Omental fat pad (tissue), 3 donors: ENCODE measurements at regions not wholly inside any gene's neighbourhood (a gene's known extent, or its start where the extent isn't known, plus 50 kb on each side); places are given as distances from the start of the nearest gene placed in this dataset.

ENCODE experiments used
- ATAC-seq: fragments of 150-250 bp; one replicate; pipeline ENCODE4 v1.9.1; 2016; ENCODE audit warnings: mild to moderate bottlenecking, moderate library complexity; ENCODE audit not compliant: low FRiP score
- DNase-seq: peaks from one replicate; pipeline ENCODE4 v3.0.0-alpha.2; 2019; ENCODE audit warnings: low spot score
- TF ChIP-seq, protein P1 (sequence below), 3 donors: fragments of 450-650 bp; IDR thresholded peaks; one replicate each; pipeline ENCODE4 v1.5.1; 2016 to 2017; ENCODE audit warnings: antibody characterized with exemption in 3 of 3, mild to moderate bottlenecking in 3 of 3, moderate library complexity in 2 of 3

DNA sequence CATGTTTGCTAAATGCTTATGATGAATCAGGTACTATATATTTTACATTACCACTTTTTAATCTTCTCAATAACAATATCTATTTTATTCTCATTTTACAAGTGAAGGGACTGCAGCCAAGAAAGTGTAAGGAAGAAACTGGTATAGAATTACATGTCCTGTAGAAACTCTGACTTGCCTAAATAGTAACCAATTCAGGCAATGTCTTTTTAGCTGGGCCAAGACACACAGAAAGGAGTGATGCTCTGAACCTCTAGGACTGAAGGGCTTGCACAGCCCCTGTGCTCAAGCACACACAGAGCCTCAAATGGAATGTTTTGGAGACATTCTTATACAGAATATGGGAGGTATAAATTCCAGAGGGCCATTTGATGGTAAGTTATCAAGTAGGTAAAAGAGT, 286.4 kb upstream of the TNC start:
- TF ChIP-seq, protein P1, sequence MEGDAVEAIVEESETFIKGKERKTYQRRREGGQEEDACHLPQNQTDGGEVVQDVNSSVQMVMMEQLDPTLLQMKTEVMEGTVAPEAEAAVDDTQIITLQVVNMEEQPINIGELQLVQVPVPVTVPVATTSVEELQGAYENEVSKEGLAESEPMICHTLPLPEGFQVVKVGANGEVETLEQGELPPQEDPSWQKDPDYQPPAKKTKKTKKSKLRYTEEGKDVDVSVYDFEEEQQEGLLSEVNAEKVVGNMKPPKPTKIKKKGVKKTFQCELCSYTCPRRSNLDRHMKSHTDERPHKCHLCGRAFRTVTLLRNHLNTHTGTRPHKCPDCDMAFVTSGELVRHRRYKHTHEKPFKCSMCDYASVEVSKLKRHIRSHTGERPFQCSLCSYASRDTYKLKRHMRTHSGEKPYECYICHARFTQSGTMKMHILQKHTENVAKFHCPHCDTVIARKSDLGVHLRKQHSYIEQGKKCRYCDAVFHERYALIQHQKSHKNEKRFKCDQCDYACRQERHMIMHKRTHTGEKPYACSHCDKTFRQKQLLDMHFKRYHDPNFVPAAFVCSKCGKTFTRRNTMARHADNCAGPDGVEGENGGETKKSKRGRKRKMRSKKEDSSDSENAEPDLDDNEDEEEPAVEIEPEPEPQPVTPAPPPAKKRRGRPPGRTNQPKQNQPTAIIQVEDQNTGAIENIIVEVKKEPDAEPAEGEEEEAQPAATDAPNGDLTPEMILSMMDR (IDR thresholded peaks at IDR 0.05): no peak
- ATAC-seq: no peak
- DNase-seq: no peak

DNA sequence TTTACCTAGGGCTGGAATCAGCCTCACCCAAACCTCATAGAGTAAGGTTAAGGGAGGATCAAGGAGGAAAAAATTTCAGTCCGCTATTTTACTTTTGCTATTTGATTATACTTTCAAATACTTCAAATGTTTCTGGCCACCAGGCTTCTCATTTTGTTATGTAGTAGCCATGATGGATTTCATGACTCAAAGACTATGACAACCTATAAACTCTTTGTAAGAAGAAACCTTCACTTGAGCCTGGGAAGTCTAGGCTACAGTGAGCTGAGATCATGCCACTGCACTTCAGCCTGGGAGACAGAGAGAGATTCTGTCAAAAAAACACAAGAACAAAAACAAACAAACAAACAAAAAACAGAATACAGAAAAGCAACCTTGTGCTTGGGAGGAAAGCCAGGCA, 293.6 kb upstream of the TNC start:
- ATAC-seq (no peak), DNase-seq (no peak)
- TF ChIP-seq, protein P1 (IDR thresholded peaks at IDR 0.05): no peak

DNA sequence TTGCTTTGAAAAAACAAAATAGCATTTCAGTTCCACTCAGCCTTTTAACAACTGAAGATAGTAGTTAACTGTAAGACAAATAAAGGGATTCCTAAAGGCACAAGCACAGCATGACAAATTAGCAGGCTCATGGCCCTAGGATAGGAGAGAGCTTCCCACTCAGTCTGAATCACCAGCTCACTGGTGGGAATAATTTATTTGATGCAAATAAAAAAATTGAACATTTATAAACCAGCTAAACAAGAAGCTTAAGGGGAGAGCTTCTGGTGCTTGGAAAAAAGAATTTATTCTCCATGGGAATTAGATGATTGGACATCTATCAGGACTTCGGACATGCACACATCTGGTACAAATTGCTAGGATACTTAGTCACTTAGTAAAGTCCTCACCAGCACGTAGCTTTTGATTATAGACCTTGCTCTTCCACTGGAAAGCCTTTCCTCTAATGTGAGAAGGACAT, 294.1 kb upstream of the TNC start:
- DNase-seq: no peak
- no peak for ATAC-seq
- TF ChIP-seq, protein P1 (IDR thresholded peaks at IDR 0.05): no peak

DNA sequence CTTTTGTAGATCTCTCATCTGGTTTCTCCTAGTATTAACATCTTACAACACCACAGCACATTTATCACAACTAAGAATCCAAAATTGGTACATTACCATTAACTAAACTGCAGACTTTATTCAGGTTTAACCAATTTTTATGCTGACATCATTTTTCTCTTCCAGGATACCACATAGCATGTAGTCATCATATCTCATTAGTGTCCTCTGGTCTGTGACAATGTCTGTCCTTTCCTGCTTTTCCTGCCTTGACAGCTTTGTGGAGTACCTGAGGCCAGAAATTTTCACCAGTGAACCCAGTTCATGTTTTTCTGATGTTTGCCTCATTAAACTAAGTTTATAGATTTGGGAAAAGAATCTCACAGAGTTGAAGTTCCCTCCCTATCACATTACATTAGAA, 294.7 kb upstream of the TNC start:
- ATAC-seq (no peak), DNase-seq (no peak)
- TF ChIP-seq, protein P1 (IDR thresholded peaks at IDR 0.05): no peak

DNA sequence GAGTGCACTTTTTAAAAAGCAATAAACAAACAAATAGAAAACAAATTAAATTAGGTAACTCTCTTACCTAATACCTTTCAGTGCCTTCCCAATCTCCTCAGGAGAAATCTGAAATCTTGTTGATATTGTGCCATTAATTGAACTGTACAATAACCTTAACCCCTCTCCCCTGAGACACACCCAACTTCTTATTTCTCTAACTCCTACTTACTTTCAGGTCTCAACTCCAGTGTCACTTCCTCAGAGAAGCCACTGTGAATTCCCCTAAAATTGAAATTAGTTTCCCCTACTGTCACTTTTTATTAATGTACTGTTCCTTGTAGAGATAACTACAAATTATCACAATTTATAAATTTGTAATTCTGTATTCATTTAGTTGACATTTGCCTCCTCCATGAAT, 295.3 kb upstream of the TNC start:
- ATAC-seq (no peak), DNase-seq (no peak)
- TF ChIP-seq, protein P1 (IDR thresholded peaks at IDR 0.05): no peak

DNA sequence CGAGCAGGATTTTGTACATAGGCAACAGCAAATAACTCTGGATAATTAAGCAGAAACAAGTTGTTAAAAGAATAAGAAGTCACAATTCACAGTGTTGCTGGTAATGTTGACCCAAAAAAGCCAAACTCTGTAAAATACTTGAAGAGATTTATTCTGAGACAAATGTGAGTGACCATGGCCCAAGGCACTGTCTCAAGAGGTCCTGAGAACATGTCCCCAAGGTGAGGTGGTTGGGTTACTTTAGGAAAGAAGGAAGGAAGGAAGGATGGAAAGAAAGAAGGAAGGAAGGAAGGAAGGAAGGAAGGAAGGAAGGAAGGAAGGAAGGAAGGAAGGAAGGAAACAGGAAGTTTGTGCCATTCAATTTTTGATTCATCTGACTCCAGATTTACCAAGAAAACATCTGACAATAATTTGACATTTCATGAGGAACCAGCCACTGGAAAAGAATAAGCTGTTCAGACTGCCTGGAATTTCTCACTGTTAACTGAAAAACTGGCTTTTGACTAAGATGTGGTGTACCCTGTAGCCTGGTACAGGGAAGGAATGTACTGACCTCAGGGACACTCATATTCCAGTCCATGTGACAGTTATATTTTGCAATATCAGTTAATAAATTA, 295.9 kb upstream of the TNC start:
- ATAC-seq (no peak), DNase-seq (no peak)
- TF ChIP-seq, protein P1 (IDR thresholded peaks at IDR 0.05): no peak

DNA sequence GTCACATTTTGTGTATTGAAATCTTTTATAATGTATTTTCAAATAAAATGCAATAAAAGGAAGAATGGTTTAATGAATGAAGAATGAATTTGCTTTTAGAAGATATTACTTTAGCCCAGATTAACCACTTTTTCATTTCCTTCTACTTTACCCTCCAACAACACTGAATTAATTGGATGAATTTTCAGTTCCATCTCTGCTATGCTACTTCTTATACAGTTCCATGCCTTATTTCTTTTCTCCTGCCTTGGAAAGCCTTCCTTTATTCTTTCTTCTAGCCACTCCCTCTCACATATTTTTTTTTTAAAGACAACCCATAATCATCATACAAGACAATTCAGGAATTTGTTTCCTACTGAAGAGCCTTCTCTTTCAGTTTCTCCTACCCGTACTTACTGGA, 296.6 kb upstream of the TNC start:
- ATAC-seq: no peak
- TF ChIP-seq, protein P1 (IDR thresholded peaks at IDR 0.05): no peak
- no peak for DNase-seq
